Liver (tissue), 3 donors: ENCODE measurements at regions not wholly inside any gene's neighbourhood (a gene's known extent, or its start where the extent isn't known, plus 50 kb on each side); places are given as distances from the start of the nearest gene placed in this dataset.

Source experiments
- GABPA ChIP-seq, 2 donors: IDR thresholded peaks in 1 of 2; conservative IDR thresholded peaks in 1 of 2; 2 replicates each; pipeline ENCODE4 v1.6.1; 2016; ENCODE audit warnings: antibody characterized with exemption in 2 of 2, mild to moderate bottlenecking in 1 of 2, moderate library complexity in 1 of 2
- HNF4G ChIP-seq: IDR thresholded peaks from 2 replicates; pipeline ENCODE4 v1.6.1; 2016; ENCODE audit warnings: antibody characterized with exemption
- SP1 ChIP-seq: IDR thresholded peaks from 2 replicates; pipeline ENCODE4 v1.6.1; 2018; ENCODE audit warnings: antibody characterized with exemption, mild to moderate bottlenecking
- TAF1 ChIP-seq: conservative IDR thresholded peaks from 2 replicates; pipeline ENCODE4 v1.6.1; 2016; ENCODE audit warnings: antibody characterized with exemption, mild to moderate bottlenecking
- YY1 ChIP-seq: IDR thresholded peaks from 2 replicates; pipeline ENCODE4 v1.6.1; 2016; ENCODE audit warnings: antibody characterized with exemption, mild to moderate bottlenecking
- TF ChIP-seq, protein P1 (sequence below): fragments of 150-350 bp; IDR thresholded peaks from 2 replicates; pipeline ENCODE4 v1.5.1; 2017; ENCODE audit warnings: improper control_type of control experiment, low read depth, low read length; ENCODE audit not compliant: missing input control
- TF ChIP-seq, protein P2 (sequence below): IDR thresholded peaks from 2 replicates; pipeline ENCODE4 v1.6.1; 2016; ENCODE audit warnings: antibody characterized with exemption, mild to moderate bottlenecking
- TF ChIP-seq, protein P3 (sequence below): IDR thresholded peaks from 2 replicates; pipeline ENCODE4 v1.6.1; 2016; ENCODE audit warnings: antibody characterized with exemption
- TF ChIP-seq, protein P4 (sequence below): IDR thresholded peaks from 2 replicates; pipeline ENCODE4 v1.6.1; 2016; ENCODE audit warnings: antibody characterized with exemption
- donor health status: healthy.
- donor health status: healthy.

DNA sequence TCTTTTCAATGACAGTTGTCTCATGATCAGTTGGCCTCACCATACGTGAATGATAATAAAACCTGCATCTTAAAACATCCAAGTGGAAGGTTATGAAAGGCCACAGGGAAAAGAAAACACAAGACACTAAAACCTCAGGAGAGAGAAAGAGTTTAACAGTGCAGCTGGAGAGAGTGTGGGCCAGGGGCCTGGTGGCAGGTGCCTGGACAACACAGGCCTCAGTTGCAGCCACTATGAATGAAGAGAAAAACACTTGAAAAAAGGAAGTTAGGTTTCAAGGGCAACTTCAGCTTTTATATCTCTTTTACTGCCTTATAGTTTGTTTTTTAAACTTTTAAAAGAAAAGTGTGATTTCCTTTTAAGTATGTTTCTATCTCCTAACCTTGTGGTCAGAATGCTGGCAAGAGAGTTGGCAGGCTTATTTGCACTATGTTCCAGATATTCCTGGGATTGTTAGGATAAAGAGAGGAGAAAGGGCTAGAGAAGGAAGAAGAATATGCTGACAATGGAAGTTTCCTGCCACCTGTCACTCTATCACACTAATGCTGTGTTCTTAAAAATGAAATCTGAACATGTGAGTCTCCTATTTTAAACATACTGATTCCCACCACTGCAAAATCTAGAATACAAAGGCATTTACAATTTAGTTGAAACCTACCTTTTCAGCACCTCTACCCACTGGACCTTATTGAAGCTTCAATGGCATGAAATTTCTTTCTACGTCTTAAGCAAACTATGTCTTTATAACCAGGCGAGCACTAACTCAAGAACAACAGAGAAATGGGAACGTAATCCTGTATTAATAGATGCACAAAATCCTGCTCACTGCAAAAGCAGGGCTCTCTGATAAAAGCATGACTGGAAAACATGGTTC lies 222.4 kb downstream of the CD83 start:
- TF ChIP-seq, protein P1, sequence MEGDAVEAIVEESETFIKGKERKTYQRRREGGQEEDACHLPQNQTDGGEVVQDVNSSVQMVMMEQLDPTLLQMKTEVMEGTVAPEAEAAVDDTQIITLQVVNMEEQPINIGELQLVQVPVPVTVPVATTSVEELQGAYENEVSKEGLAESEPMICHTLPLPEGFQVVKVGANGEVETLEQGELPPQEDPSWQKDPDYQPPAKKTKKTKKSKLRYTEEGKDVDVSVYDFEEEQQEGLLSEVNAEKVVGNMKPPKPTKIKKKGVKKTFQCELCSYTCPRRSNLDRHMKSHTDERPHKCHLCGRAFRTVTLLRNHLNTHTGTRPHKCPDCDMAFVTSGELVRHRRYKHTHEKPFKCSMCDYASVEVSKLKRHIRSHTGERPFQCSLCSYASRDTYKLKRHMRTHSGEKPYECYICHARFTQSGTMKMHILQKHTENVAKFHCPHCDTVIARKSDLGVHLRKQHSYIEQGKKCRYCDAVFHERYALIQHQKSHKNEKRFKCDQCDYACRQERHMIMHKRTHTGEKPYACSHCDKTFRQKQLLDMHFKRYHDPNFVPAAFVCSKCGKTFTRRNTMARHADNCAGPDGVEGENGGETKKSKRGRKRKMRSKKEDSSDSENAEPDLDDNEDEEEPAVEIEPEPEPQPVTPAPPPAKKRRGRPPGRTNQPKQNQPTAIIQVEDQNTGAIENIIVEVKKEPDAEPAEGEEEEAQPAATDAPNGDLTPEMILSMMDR = no peak
- TF ChIP-seq GABPA (IDR thresholded peaks at IDR 0.05 in 1 of 2, conservative IDR thresholded peaks at IDR 0.05 in 1 of 2) (no peak), YY1 (no peak), SP1 (no peak), HNF4G (no peak), TAF1 (no peak)
- TF ChIP-seq, protein P2, sequence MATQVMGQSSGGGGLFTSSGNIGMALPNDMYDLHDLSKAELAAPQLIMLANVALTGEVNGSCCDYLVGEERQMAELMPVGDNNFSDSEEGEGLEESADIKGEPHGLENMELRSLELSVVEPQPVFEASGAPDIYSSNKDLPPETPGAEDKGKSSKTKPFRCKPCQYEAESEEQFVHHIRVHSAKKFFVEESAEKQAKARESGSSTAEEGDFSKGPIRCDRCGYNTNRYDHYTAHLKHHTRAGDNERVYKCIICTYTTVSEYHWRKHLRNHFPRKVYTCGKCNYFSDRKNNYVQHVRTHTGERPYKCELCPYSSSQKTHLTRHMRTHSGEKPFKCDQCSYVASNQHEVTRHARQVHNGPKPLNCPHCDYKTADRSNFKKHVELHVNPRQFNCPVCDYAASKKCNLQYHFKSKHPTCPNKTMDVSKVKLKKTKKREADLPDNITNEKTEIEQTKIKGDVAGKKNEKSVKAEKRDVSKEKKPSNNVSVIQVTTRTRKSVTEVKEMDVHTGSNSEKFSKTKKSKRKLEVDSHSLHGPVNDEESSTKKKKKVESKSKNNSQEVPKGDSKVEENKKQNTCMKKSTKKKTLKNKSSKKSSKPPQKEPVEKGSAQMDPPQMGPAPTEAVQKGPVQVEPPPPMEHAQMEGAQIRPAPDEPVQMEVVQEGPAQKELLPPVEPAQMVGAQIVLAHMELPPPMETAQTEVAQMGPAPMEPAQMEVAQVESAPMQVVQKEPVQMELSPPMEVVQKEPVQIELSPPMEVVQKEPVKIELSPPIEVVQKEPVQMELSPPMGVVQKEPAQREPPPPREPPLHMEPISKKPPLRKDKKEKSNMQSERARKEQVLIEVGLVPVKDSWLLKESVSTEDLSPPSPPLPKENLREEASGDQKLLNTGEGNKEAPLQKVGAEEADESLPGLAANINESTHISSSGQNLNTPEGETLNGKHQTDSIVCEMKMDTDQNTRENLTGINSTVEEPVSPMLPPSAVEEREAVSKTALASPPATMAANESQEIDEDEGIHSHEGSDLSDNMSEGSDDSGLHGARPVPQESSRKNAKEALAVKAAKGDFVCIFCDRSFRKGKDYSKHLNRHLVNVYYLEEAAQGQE = peak; percentile 61
- TF ChIP-seq, protein P3, sequence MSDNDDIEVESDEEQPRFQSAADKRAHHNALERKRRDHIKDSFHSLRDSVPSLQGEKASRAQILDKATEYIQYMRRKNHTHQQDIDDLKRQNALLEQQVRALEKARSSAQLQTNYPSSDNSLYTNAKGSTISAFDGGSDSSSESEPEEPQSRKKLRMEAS = no peak
- TF ChIP-seq, protein P4, sequence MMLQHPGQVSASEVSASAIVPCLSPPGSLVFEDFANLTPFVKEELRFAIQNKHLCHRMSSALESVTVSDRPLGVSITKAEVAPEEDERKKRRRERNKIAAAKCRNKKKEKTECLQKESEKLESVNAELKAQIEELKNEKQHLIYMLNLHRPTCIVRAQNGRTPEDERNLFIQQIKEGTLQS = no peak
